ENCODE measurements at regions not wholly inside any gene's neighbourhood (a gene's known extent, or its start where the extent isn't known, plus 50 kb on each side); places are given as distances from the start of the nearest gene placed in this dataset.

- Histone ChIP-seq H3K4me3 (no peak overlapping the region), H3K36me3 (no peaks in the 10 kb centered on the region), H3K27ac (no peak overlapping the region), H3K4me1 (no peaks in the 10 kb centered on the region), H3K9me3 (no peaks in the 10 kb centered on the region), H3K27me3 (no peaks in the 10 kb centered on the region)
- no peak for TF ChIP-seq POLR2A (IDR thresholded peaks at IDR 0.05)
- TF ChIP-seq, protein P1, sequence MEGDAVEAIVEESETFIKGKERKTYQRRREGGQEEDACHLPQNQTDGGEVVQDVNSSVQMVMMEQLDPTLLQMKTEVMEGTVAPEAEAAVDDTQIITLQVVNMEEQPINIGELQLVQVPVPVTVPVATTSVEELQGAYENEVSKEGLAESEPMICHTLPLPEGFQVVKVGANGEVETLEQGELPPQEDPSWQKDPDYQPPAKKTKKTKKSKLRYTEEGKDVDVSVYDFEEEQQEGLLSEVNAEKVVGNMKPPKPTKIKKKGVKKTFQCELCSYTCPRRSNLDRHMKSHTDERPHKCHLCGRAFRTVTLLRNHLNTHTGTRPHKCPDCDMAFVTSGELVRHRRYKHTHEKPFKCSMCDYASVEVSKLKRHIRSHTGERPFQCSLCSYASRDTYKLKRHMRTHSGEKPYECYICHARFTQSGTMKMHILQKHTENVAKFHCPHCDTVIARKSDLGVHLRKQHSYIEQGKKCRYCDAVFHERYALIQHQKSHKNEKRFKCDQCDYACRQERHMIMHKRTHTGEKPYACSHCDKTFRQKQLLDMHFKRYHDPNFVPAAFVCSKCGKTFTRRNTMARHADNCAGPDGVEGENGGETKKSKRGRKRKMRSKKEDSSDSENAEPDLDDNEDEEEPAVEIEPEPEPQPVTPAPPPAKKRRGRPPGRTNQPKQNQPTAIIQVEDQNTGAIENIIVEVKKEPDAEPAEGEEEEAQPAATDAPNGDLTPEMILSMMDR (IDR thresholded peaks at IDR 0.05): no peak
- TF ChIP-seq POLR2AphosphoS5 (IDR thresholded peaks at IDR 0.05): no peak
- ATAC-seq (ENCODE audit: low FRiP score in 2 of 2) (no peak), DNase-seq (no peak)
- WGBS, 2 donors: 38 to 39% methylated on average over 1 of the region's 1 CpG
Observed at GRCh38 chr1:191174298-191174697, 696.6 kb upstream of the BRINP3 start.

GRCh38 chr1:191176131-191176530 lies 698.5 kb upstream of the BRINP3 start:
- DNase-seq (no peak), ATAC-seq (ENCODE audit: low FRiP score in 2 of 2) (no peak)
- H3K27ac ChIP-seq: no peak overlapping the region
- no peaks in the 10 kb centered on the region for H3K9me3 ChIP-seq
- no peaks in the 10 kb centered on the region for H3K36me3 ChIP-seq
- WGBS, 2 donors: 83 to 86% methylated on average over 1 of the region's 1 CpG
- H3K4me1 ChIP-seq: no peaks in the 10 kb centered on the region
- TF ChIP-seq, protein P1 (IDR thresholded peaks at IDR 0.05): no peak
- TF ChIP-seq POLR2A (IDR thresholded peaks at IDR 0.05) (no peak), POLR2AphosphoS5 (IDR thresholded peaks at IDR 0.05) (no peak), EP300 (IDR thresholded peaks at IDR 0.05) (no peak)
- no peaks in the 10 kb centered on the region for H3K27me3 ChIP-seq
- no peak overlapping the region for H3K4me3 ChIP-seq

DNA sequence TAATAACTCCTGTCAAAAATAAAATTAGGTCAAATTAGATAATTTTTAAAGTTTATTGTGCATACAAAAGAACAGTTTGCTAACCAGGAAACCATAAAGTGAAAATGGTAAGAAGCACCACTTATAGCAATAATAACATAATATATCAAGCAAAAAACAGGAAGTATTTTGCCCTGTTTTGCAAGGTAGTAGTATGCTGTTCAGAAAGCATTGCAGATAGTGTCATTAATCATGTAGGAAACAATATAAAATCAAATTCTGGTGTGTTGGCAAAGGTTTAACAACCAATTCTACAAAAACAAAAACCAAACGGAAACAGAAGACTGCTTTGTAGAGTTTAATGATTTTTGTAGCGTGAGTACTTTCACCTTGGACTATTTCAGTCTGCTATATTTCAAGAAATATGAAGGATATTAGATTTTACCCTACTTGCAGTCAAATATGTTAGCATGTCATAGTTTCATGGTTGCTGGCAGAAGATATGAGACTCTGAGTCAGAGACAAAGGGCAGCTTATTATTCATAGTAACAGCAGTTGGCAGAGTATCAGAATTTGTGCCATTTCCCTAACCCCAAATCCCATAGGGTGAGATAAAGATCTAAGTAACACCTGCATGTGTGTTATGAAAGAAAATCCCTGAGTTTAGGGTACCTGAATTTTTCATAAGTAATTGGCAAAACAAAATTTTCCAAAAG lies 729.0 kb upstream of the BRINP3 start:
- Histone ChIP-seq H3K4me1 (no peaks in the 10 kb centered on the region), H3K27me3 (no peaks in the 10 kb centered on the region), H3K36me3 (no peaks in the 10 kb centered on the region), H3K27ac (no peak overlapping the region), H3K4me3 (no peak overlapping the region), H3K9me3 (no peaks in the 10 kb centered on the region)
- ATAC-seq (ENCODE audit: low FRiP score in 2 of 2): no peak
- no peak for DNase-seq
- 53 to 55% methylated on average over 2 of the region's 2 CpGs for WGBS, 2 donors
- TF ChIP-seq, protein P1 (IDR thresholded peaks at IDR 0.05): no peak
- TF ChIP-seq POLR2AphosphoS5 (IDR thresholded peaks at IDR 0.05): no peak
- no peak for TF ChIP-seq EP300 (IDR thresholded peaks at IDR 0.05)
- TF ChIP-seq POLR2A (IDR thresholded peaks at IDR 0.05): no peak

DNA sequence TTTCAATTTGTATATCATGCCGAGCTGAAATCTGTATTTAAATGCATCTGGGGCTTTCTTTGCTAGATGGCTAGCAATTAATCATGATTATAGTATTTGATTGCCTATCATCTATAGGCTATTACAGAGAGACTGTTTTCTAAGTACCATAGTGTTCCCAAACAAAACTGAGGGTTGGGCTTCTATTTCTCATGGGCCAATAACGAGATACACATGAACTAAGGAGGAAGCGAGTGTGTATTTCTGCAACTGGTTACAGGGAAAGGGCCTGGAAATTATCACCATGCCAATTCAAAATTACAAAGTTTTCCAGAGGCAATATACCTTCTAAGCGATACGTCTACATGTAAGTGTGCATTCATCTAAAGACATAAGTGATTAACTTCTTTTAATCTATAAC lies 744.5 kb upstream of the BRINP3 start:
- DNase-seq: no peak
- 77 to 84% methylated on average over 5 of the region's 5 CpGs for WGBS, 2 donors
- TF ChIP-seq, protein P1 (IDR thresholded peaks at IDR 0.05): no peak
- no peak for TF ChIP-seq POLR2A (IDR thresholded peaks at IDR 0.05)
- no peak for TF ChIP-seq EP300 (IDR thresholded peaks at IDR 0.05)
- TF ChIP-seq POLR2AphosphoS5 (IDR thresholded peaks at IDR 0.05): no peak

GRCh38 chr1:191240925-191241324 lies 763.3 kb upstream of the BRINP3 start:
- TF ChIP-seq EP300 (IDR thresholded peaks at IDR 0.05) (no peak), POLR2AphosphoS5 (IDR thresholded peaks at IDR 0.05) (no peak), POLR2A (IDR thresholded peaks at IDR 0.05) (no peak)
- TF ChIP-seq, protein P1 (IDR thresholded peaks at IDR 0.05): no peak
- WGBS, 2 donors: 74 to 77% methylated on average over 3 of the region's 3 CpGs
- no peaks in the 10 kb centered on the region for H3K9me3 ChIP-seq

More for the DNA sequence above, 744.5 kb upstream of the BRINP3 start:
- Histone ChIP-seq H3K9me3 (peaks cover 0 to 5% (median 0%) of the 10 kb centered on the region in 4 donors), H3K4me3 (no peak overlapping the region), H3K4me1 (no peaks in the 10 kb centered on the region), H3K27me3 (no peaks in the 10 kb centered on the region), H3K36me3 (no peaks in the 10 kb centered on the region), H3K27ac (no peak overlapping the region)
- no peak for ATAC-seq (ENCODE audit: low FRiP score in 2 of 2)

More at GRCh38 chr1:191240925-191241324, 763.3 kb upstream of the BRINP3 start:
- Histone ChIP-seq H3K27me3 (no peaks in the 10 kb centered on the region), H3K27ac (no peak overlapping the region), H3K4me1 (no peaks in the 10 kb centered on the region), H3K4me3 (no peak overlapping the region), H3K36me3 (no peaks in the 10 kb centered on the region)
- ATAC-seq (ENCODE audit: low FRiP score in 2 of 2): no peak
- DNase-seq: no peak

Data from upper lobe of left lung (tissue), 6 donors.